ENCODE measurements at regions not wholly inside any gene's neighbourhood (a gene's known extent, or its start where the extent isn't known, plus 50 kb on each side); places are given as distances from the start of the nearest gene placed in this dataset.
A peak's percentile ranks its signal among the peaks of the same experiment; 100 is the strongest.
"Not testable (repeated sequence)": the region's sequence is repeated elsewhere in the genome, so short reads cannot be mapped to it uniquely, and the experiment has no call there.

DNA sequence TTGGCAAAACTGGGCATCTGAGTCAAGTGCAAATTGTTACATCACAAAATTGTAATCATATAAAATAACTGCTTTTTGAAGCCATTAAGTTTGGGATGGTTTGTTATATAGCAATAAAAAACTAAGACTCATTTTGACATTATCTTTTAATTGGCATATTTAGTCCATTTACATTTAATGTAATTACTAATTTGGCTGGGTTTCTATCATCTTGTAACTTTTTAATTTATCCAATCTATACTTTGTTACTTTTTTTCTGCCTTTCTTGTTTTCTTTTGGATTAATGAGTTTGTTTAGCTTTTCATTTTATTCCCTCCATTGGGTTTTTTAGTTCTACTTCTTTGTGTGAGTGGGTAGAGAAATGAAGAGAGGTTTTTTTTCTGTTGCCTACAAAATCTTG, 76.3 kb downstream of the DRAM2 start:
- no peak for DNase-seq

DNA sequence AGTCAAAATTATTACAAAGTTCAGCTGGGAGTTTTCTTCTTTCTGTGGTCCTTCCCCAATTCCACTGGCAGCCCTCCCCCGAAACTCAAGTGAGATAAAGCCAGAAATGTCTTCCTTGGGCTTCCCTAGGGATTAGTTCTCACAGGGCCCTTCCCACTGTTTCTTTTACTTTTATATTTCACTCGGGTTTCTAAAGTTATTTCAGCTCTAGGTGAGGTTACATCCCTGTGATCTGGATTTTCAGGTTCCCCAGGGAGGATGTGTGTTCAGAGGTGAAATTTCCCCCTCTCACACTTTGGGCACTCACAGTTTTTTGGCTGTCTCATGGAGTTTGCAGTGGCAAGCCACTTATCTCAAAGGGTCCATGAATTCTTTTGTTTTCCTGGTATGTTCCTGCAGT, 77.3 kb downstream of the DRAM2 start:
- no peak for DNase-seq

DNA sequence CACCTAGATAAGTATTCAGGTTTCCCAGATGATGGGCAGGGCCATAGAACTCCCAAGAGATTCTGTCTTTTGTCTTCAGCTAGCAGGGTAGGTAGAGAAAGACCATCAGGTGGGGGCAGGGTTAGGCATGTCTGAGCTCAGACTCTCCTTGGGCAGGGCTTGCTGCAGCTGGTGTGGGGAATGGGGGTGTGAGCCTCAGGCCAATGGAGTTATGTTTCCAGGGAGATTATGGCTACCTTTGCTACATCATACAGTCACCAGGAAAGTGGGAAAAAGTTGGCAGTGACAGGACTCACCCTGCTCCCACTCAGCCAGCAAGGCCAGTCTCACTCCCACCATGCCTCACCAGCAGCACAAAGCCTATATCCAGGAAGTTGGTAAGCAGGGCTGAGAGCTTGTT, 77.8 kb downstream of the DRAM2 start:
- no peak for DNase-seq

DNA sequence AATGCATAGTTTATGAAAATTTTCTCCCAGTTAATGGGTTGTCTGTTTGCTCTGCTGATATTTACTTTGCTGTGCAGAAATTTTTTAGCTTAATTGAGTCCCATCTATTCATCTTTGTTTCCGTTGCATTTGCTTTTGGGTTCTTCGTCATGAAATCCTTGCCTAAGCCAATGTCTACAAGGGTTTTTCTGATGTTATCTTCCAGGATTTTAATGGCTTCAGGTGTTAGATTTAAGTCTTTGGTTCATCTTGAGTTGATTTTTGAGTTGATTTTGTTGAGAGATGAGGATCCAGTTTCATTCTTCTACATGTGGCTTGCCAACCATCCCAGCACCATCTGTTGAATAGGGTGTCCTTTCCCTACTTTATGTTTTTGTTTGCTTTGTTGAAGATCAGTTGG, 85.2 kb downstream of the DRAM2 start:
- DNase-seq, result no peak

DNA sequence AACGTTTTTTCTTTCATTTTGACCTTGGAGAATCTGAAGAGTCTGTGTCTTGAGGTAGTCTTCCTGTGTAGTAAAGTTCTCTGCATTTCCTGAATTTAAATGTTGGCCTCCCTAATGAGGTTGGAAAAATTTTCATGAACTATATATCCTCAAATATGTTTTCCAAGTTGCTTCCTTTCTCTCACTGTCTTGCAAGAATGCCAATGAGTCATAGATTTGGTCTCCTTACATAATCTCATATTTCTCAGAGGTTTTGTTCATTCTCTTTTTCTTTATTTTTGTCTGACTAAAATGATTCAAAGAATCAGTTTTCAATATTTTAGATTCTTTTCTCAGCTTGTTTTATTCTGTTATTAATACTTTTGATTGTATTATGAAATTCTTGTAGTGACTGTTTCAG, 87.6 kb downstream of the DRAM2 start:
- no peak for DNase-seq

DNA sequence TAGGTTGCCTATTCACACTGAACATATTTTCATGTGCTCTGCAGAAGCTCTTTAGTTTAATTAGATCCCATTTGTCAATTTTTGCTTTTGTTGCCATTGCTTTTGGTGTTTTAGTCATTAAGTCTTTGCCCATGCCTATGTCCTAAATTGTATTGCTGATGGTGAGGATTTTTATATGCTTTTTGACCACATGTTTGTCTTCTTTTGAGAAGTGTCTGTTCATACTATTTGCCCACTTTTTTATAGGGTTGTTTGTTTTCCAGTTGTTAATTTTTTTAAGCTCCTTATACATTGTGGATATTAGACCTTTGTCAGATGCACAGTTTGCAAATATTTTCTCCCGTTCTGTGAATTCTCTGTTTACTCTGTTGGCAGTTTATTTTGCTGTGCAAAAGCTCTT, 84.5 kb upstream of the LRIF1 start:
- not testable (repeated sequence) for DNase-seq

DNA sequence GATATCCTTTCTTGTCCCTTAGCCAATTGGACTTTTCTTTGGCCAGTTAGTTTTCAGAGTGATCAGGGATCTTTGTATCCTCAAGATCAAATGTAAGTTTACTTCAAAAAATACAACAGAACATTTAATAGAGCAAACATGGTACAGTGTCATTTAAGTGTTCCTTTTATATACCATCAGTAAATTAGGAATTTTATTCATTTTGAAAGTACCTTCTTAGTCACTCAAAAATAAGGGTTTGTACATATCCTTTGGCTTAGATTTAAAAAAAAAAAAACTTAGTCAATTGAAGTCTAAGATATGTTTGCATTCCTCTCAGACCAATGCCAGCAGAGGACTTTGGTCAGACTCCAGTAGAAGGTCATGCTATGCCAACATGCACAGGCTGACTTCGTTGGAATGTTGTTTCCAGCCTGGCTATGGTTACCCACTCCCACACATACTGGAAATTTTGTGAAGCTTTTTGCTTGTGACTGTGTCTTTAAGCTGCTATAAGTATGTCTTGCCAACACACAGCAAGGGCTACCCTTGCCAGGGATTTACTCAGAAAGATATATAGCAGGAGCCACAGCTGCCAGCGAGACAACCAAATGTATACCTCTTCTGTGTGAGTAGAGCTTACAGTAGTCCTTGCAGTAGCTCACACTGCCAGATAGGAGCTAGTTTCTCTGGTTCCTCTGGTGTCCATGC, 81.5 kb upstream of the LRIF1 start:
- no peak for DNase-seq

DNA sequence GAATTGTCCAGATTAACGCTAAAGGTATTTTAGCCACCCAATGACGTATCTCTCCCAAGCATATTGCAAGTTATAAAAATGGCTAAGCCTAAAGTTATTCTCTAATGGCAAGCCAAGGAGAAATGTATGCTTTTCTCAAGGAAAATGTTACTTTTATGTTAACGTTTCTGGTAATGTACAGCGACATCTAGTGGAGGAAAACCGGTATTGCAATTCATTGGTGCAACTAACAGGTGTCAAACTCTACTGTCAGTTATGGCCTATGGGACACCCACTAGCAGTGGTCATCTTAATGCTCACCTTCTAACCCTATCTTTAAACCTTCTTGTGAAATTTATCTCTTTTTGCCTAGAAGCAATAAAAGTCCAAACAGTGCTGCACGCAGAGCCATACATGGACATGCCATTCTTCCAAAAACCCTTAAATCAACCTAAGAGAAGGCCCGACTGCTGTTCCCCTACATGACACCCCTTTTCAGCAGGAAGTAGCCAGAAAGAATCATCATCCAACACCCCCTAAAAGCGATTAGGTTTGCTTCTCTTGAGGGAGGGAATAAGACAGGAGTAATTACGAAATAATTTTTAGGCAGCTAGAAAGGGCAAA, 68.7 kb upstream of the LRIF1 start:
- peak; percentile 27 for DNase-seq

DNA sequence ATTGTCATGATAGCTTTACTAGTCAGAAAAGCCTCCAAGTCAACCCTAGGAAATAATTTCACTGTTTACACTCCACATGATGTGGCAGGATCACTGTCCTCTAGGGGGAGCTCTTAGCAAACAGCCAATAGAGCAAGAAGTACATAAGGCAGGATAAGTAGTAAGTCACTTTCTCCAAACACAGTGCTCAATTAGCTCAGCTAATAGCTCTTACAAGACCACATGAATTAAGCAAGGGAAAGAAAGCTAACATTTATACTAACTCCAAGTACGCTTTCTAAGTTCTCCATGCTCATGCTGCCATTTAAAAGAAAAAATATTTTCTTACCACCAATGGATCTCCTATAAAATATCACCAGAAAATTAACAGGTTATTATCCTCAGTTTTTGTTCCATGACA, 66.9 kb upstream of the LRIF1 start:
- peak; percentile 46 for DNase-seq

DNA sequence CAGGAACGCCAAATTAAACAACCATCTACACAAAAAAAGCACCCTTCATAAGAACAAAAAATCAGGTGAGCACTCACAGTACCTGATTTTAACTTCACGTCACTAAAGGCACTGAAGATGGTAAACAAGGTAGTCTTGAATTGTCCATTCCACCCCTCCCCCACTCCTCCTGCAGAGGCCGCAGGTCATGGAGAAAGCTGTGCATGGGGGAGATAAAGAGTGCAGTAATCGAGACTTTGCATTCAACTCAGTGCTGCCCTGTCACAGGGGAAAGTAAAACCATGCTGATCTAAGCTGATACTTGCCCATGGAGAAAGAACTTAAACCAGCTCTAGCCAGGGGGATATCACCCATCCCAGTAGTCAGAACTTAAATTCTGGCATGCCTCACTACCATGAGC, 61.4 kb upstream of the LRIF1 start:
- DNase-seq, result no peak

DNA sequence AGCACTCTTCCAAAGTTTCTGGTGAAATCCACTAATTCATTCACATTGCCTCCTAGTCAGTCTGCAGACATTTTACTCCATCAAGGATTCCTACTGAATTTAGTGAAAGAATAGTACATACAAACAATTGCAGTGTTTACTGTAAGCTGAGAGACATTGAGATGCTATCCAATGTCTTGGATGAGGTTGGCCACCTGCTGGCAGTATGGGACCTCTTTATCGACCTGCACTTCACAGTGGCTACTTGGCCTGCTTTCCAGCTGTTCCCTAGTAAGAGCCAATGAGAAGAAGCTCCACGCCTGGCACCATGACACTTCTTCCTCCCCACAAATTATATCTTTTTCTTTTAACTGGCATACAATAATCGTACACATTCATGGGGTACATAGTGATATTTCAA, 51.5 kb upstream of the LRIF1 start:
- DNase-seq, result no peak

Measured in effector CD4-positive, alpha-beta T cell (primary cell).